HCT116 (cell line): ENCODE measurements at regions not wholly inside any gene's neighbourhood (a gene's known extent, or its start where the extent isn't known, plus 50 kb on each side); places are given as distances from the start of the nearest gene placed in this dataset.

Experiments used
- ATAC-seq: fragments of 200-7000 bp; cut with Tn5 transposase; 2 replicates; pipeline ENCODE4 v1.9.1; 2020; ENCODE audit warnings: mild to moderate bottlenecking, moderate library complexity
- BruUV-seq: library from RNA; stranded (reverse); fragments of 400-500 nt; replicated peaks from 2 replicates; lab custom pipeline; 2021; lab: Mats Ljungman, UMichigan
- CTCF ChIA-PET: fragments of 300-600 bp; sonication (Branson Sonifier 250); formaldehyde crosslinking; loops from one replicate; lab custom pipeline; 2021; ENCODE audit warnings: antibody characterized with exemption; lab: Charles Lee
- POLR2A ChIA-PET: fragments of 300-600, 350-600 bp; sonication (Branson Sonifier 250); formaldehyde crosslinking; loops from one replicate; lab custom pipeline; 2021; ENCODE audit warnings: antibody characterized with exemption; lab: Charles Lee
- RAD21 ChIA-PET, 2 experiments: fragments of 300-600 bp; sonication (Branson Sonifier 250); formaldehyde crosslinking; loops; one replicate each; lab custom pipeline; 2023; ENCODE audit warnings: low total read pairs in 2 of 2; ENCODE audit not compliant: uncharacterized antibody in 2 of 2, unreplicated experiment in 2 of 2, low non-redundant PET in 1 of 2; lab: Charles Lee
- DNase-seq: peaks from one replicate; pipeline ENCODE4 v3.0.0-alpha.2; 2010; ENCODE audit warnings: low read depth, low spot score
- H2AFZ ChIP-seq: fragments of 200-600 bp; shearing (Covaris generic), sonication (generic); 2 replicates; pipeline ENCODE4 v1.6.1; 2017; ENCODE audit warnings: low read depth, mixed run types, mixed read lengths, antibody characterized with exemption, low read length; ENCODE audit not compliant: poor library complexity, severe bottlenecking
- H3K27ac ChIP-seq: 2 replicates; pipeline ENCODE4 v1.5.1; 2012; ENCODE audit warnings: low read depth, low read length
- H3K27me3 ChIP-seq: fragments of 200-600 bp; sonication (generic); 2 replicates; pipeline ENCODE4 v1.6.1; 2016; ENCODE audit warnings: mixed run types, low read length, mixed read lengths; ENCODE audit not compliant: insufficient read depth
- H3K36me3 ChIP-seq, 2 experiments: fragments of 200-500 bp in 1 of 2; fragments of 200-600 bp in 1 of 2; sonication (Bioruptor generic) in 1 of 2; sonication (generic) in 1 of 2; 2 replicates each; pipeline versions ENCODE4 v1.5.1 to v1.6.1; 2014 to 2016; ENCODE audit warnings: low read length in 2 of 2, inconsistent platforms in 1 of 2, mixed read lengths in 1 of 2, mixed run types in 1 of 2; ENCODE audit not compliant: insufficient read depth in 2 of 2, control insufficient read depth in 1 of 2
- H3K4me1 ChIP-seq, 2 experiments: fragments of 200-600 bp in 1 of 2; sonication (generic) in 1 of 2; 2 replicates each; pipeline versions ENCODE4 v1.5.1 to v1.6.1; 2012 to 2017; ENCODE audit warnings: low read length in 2 of 2, inconsistent platforms in 1 of 2, mild to moderate bottlenecking in 1 of 2, mixed read lengths in 1 of 2, mixed run types in 1 of 2, moderate library complexity in 1 of 2; ENCODE audit not compliant: insufficient read depth in 2 of 2, control insufficient read depth in 1 of 2
- H3K4me2 ChIP-seq: fragments of 200-600 bp; sonication (generic); 2 replicates; pipeline ENCODE4 v1.6.1; 2017; ENCODE audit warnings: mixed run types, low read length, mixed read lengths
- H3K4me3 ChIP-seq, 2 experiments: fragments of 200-600 bp in 1 of 2; sonication (generic) in 1 of 2; replicated peaks in 1 of 2; 2 replicates each; pipeline ENCODE4 v1.5.1; 2011 to 2016; ENCODE audit warnings: low read length in 2 of 2, control low read depth in 1 of 2, low read depth in 1 of 2, mild to moderate bottlenecking in 1 of 2, mixed read lengths in 1 of 2, mixed run types in 1 of 2
- H3K79me2 ChIP-seq: fragments of 200-600 bp; sonication (generic); 2 replicates; pipeline ENCODE4 v1.6.1; 2017; ENCODE audit warnings: mild to moderate bottlenecking, mixed run types, low read length, moderate library complexity, mixed read lengths; ENCODE audit not compliant: insufficient read depth
- H3K9ac ChIP-seq: fragments of 200-600 bp; sonication (generic); 2 replicates; pipeline ENCODE4 v1.6.1; 2016; ENCODE audit warnings: low read length, mixed read lengths
- H3K9me2 ChIP-seq: fragments of 200-600 bp; sonication (generic), shearing (Covaris generic); 2 replicates; pipeline ENCODE4 v1.6.1; 2017; ENCODE audit warnings: mixed run types, mild to moderate bottlenecking, moderate library complexity; ENCODE audit not compliant: insufficient read depth
- H3K9me3 ChIP-seq, 2 experiments: fragments of 200-500 bp in 1 of 2; fragments of 200-600 bp in 1 of 2; sonication (Bioruptor generic) in 1 of 2; sonication (generic) in 1 of 2; 2 replicates each; pipeline ENCODE4 v1.6.1; 2014 to 2017; ENCODE audit warnings: low read length in 2 of 2, mixed read lengths in 2 of 2, inconsistent platforms in 1 of 2, low read depth in 1 of 2, mild to moderate bottlenecking in 1 of 2, mixed run types in 1 of 2, moderate library complexity in 1 of 2; ENCODE audit not compliant: control insufficient read depth in 1 of 2, insufficient read depth in 1 of 2
- H4K20me1 ChIP-seq: fragments of 200-600 bp; sonication (generic), shearing (Covaris generic); 2 replicates; pipeline ENCODE4 v1.6.1; 2017; ENCODE audit warnings: mixed run types, mild to moderate bottlenecking, moderate library complexity; ENCODE audit not compliant: insufficient read depth
- ATF3 ChIP-seq: IDR thresholded peaks from 2 replicates; pipeline ENCODE4 v1.6.1; 2012
- CBX3 ChIP-seq: IDR thresholded peaks from 2 replicates; pipeline ENCODE4 v1.6.1; 2012; ENCODE audit warnings: low read depth
- CEBPB ChIP-seq: IDR thresholded peaks from 2 replicates; pipeline ENCODE4 v1.6.1; 2012; ENCODE audit warnings: low read depth
- EGR1 ChIP-seq: IDR thresholded peaks from 2 replicates; pipeline ENCODE4 v1.6.1; 2012; ENCODE audit warnings: low read depth
- ELF1 ChIP-seq: IDR thresholded peaks from 2 replicates; pipeline ENCODE4 v1.6.1; 2012; ENCODE audit warnings: low read depth, borderline replicate concordance
- EZH2 ChIP-seq: fragments of 200-600 bp; sonication (generic); IDR thresholded peaks from 2 replicates; pipeline ENCODE4 v1.6.1; 2017; ENCODE audit warnings: antibody characterized with exemption, mixed run types
- JUND ChIP-seq: IDR thresholded peaks from 2 replicates; pipeline ENCODE4 v1.6.1; 2012
- MAX ChIP-seq: IDR thresholded peaks from 2 replicates; pipeline ENCODE4 v1.6.1; 2012
- POLR2A ChIP-seq: IDR thresholded peaks from 2 replicates; pipeline ENCODE4 v1.7.0; 2011; ENCODE audit warnings: borderline replicate concordance; ENCODE audit not compliant: insufficient read depth, insufficient read length; ENCODE audit errors: extremely low read depth
- POLR2AphosphoS5 ChIP-seq: IDR thresholded peaks from 2 replicates; pipeline ENCODE4 v1.6.1; 2011; ENCODE audit warnings: mild to moderate bottlenecking, low read depth, low read length, moderate library complexity
- SRF ChIP-seq: IDR thresholded peaks from 2 replicates; pipeline ENCODE4 v1.6.1; 2012; ENCODE audit warnings: low read depth
- TCF7L2 ChIP-seq: IDR thresholded peaks from 2 replicates; pipeline ENCODE4 v1.7.0; 2011; ENCODE audit warnings: borderline replicate concordance, inconsistent platforms; ENCODE audit not compliant: insufficient read depth, insufficient read length; ENCODE audit errors: extremely low read depth
- ZFX ChIP-seq: fragments of 450-650 bp; IDR thresholded peaks from 2 replicates; pipeline ENCODE4 v1.6.1; 2017
- ZNF274 ChIP-seq: fragments of 200-500 bp; sonication (Bioruptor generic); IDR thresholded peaks from 2 replicates; pipeline ENCODE4 v1.6.1; 2014; ENCODE audit warnings: mild to moderate bottlenecking, low read depth, low read length, inconsistent platforms
- intact Hi-C: fragments of 100-400 bp; cut with micrococcal nuclease; formaldehyde crosslinking; loops from 2 replicates; pipeline ENCODE4 v1.10.0; 2022

DNA sequence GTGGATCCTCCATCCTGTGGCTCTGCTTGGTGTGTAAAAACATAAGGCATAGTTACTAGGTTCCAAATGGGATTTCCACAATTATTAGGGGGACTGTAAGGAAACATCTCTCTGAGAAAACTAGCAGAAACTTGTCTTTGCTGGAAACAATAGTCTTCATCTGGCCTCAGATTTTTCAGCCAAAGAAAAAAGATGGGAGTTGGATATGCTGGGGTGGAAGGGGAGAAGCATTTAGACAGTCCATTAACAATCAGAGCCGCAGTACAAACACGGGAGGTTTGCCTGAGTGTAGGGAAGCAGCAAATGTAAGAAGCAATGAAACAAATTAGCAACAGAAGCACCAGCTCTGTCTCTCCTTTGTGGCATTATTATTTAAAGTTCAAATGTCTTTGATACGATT is 402.7 kb upstream of the ZNF608 start:
- H3K27me3 ChIP-seq = no peaks in the 10 kb centered on the region
- DNase-seq (no peak), ATAC-seq (no peak)
- ChIA-PET POLR2A (no interaction called here), RAD21 (no interaction called here), CTCF (no interaction called here)
- H3K4me2 ChIP-seq = no peak overlapping the region
- BruUV-seq = no TSS peak
- no peak overlapping the region for H3K4me3 ChIP-seq
- no peak overlapping the region for H2AFZ ChIP-seq
- intact Hi-C loops = no loop called here
- H4K20me1 ChIP-seq = no peaks in the 10 kb centered on the region
- no peak overlapping the region for H3K27ac ChIP-seq
- H3K4me1 ChIP-seq = no peaks in the 10 kb centered on the region
- TF ChIP-seq EGR1 (no peak), TCF7L2 (no peak), ATF3 (no peak), POLR2AphosphoS5 (no peak), POLR2A (no peak)
- no peaks in the 10 kb centered on the region for H3K79me2 ChIP-seq
- no peaks in the 10 kb centered on the region for H3K9me3 ChIP-seq
- no peaks in the 10 kb centered on the region for H3K36me3 ChIP-seq
- H3K9me2 ChIP-seq = no peaks in the 10 kb centered on the region
- no peak overlapping the region for H3K9ac ChIP-seq

- no peaks in the 10 kb centered on the region for H3K9me2 ChIP-seq
- TF ChIP-seq ZFX (no peak), SRF (no peak), ELF1 (no peak), CEBPB (no peak), JUND (no peak), MAX (no peak), ZNF274 (no peak), CBX3 (no peak), POLR2A (no peak), EZH2 (no peak)
- TF ChIP-seq, all 23 proteins: peak for 0
- no peaks in the 10 kb centered on the region for H3K79me2 ChIP-seq
- CTCF ChIA-PET = no interaction called here
- H3K4me1 ChIP-seq = no peaks in the 10 kb centered on the region
- RAD21 ChIA-PET = no interaction called here
- H3K4me2 ChIP-seq = no peak overlapping the region
- ATAC-seq (no peak), DNase-seq (no peak)
- H3K27ac ChIP-seq = no peak overlapping the region
- H3K36me3 ChIP-seq = no peaks in the 10 kb centered on the region
- H3K27me3 ChIP-seq = no peaks in the 10 kb centered on the region
- no peak overlapping the region for H3K4me3 ChIP-seq
- no peaks in the 10 kb centered on the region for H3K9me3 ChIP-seq
- no peaks in the 10 kb centered on the region for H4K20me1 ChIP-seq
- intact Hi-C loops = no loop called here
- POLR2A ChIA-PET = no interaction called here
- H2AFZ ChIP-seq = no peak overlapping the region
- BruUV-seq = no TSS peak
- H3K9ac ChIP-seq = no peak overlapping the region
Observed at GRCh38 chr5:125149527-125149926, 403.1 kb upstream of the ZNF608 start.
